SK-N-MC (cell line): ENCODE measurements at regions not wholly inside any gene's neighbourhood (a gene's known extent, or its start where the extent isn't known, plus 50 kb on each side); places are given as distances from the start of the nearest gene placed in this dataset.

Experiments used
- DNase-seq: peaks from one replicate; pipeline ENCODE4 v3.0.0-alpha.2; 2011; ENCODE audit warnings: low read depth, low spot score
- H3K27ac ChIP-seq: fragments of 200-600 bp; sonication (generic); 2 replicates; pipeline ENCODE4 v1.5.1; 2016; ENCODE audit warnings: mixed run types
- H3K36me3 ChIP-seq: fragments of 200-600 bp; sonication (generic); 2 replicates; pipeline ENCODE4 v1.6.1; 2017; ENCODE audit warnings: antibody characterized with exemption, low read length, mixed read lengths; ENCODE audit not compliant: insufficient read depth
- H3K4me3 ChIP-seq: fragments of 200-600 bp; sonication (generic); 2 replicates; pipeline ENCODE4 v1.5.1; 2016
- H3K9ac ChIP-seq: fragments of 200-600 bp; sonication (generic); 2 replicates; pipeline ENCODE4 v1.8.0; 2017; ENCODE audit warnings: mixed run types, mixed read lengths; ENCODE audit not compliant: insufficient read length
- H3K9me3 ChIP-seq: fragments of 200-600 bp; sonication (generic); 2 replicates; pipeline ENCODE4 v1.6.1; 2017; ENCODE audit warnings: low read depth, mild to moderate bottlenecking, antibody characterized with exemption, low read length, moderate library complexity, mixed read lengths
- EZH2 ChIP-seq: fragments of 200-600 bp; sonication (generic); IDR thresholded peaks from one replicate; pipeline ENCODE4 v1.6.1; 2017; ENCODE audit warnings: antibody characterized with exemption
- FOXP2 ChIP-seq: optimal IDR thresholded peaks from 2 replicates; pipeline ENCODE3; 2011; ENCODE audit warnings: mild to moderate bottlenecking, moderate library complexity; ENCODE audit not compliant: insufficient read depth; ENCODE audit errors: extremely low read length, control extremely low read depth
- POLR2AphosphoS5 ChIP-seq: IDR thresholded peaks from 2 replicates; pipeline ENCODE4 v1.6.1; 2012; ENCODE audit warnings: mild to moderate bottlenecking, low read depth, low read length, borderline replicate concordance

GRCh38 chr17:52532373-52532772 lies 373.9 kb upstream of the CA10 start:
- no peak overlapping the region for H3K9ac ChIP-seq
- no peak overlapping the region for H3K27ac ChIP-seq
- DNase-seq = no peak
- no peaks in the 10 kb centered on the region for H3K36me3 ChIP-seq
- H3K9me3 ChIP-seq = no peaks in the 10 kb centered on the region
- H3K4me3 ChIP-seq = no peak overlapping the region
- TF ChIP-seq FOXP2 = no peak
- no peak for TF ChIP-seq POLR2AphosphoS5
- no peak for TF ChIP-seq EZH2

DNA sequence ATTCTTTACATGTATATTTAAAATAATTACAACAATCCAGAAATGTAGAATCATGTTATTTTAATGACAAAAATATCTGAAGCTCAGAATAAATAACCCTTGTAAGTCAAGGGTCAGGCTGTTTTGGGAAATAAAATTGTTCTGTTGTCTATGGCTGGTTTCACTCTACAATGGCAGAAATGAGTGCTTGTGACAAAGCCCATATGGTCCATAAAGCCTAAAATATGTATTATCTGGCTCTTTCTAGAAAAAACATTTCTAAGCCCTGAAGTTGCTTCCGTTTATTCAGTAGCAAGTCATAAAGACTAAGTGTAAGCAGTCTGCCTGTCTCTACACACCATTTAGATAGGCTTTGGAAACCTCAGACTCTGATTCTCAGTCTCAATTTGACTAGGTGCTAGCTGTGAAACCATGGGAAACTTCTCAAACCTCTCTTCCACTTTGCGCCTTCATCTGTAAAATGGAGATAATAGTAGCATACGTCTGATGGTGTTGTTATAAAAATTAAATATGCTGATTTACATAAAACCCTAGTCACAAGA lies 365.7 kb upstream of the CA10 start:
- Histone ChIP-seq H3K9me3 (no peaks in the 10 kb centered on the region), H3K4me3 (no peak overlapping the region), H3K36me3 (no peaks in the 10 kb centered on the region), H3K27ac (no peak overlapping the region), H3K9ac (no peak overlapping the region)
- no peak for TF ChIP-seq FOXP2
- TF ChIP-seq EZH2 = no peak
- TF ChIP-seq POLR2AphosphoS5 = no peak
- no peak for DNase-seq

DNA sequence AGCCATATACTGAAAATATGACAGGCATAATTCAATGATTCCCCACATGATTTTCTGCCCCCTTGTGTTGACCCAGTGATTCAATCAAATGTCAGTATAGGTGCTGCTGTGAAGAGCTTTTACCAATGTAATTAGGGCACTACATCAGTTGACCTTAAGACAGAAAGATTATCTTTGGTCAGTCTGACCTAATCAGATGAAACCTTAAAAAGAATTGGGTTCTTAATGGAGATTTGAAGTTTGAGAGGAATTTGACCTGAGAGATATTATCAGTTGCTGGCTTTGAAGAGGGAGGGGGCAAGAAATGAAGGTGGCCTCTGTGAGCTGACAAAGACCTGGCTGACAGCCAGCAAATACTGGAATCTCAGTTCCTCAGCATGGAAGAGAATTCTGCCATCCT lies 358.7 kb upstream of the CA10 start:
- no peak overlapping the region for H3K9ac ChIP-seq
- no peaks in the 10 kb centered on the region for H3K9me3 ChIP-seq
- H3K36me3 ChIP-seq = no peaks in the 10 kb centered on the region
- DNase-seq = no peak
- TF ChIP-seq FOXP2 = no peak
- TF ChIP-seq POLR2AphosphoS5 = no peak
- TF ChIP-seq EZH2 = no peak
- no peak overlapping the region for H3K4me3 ChIP-seq
- no peak overlapping the region for H3K27ac ChIP-seq

DNA sequence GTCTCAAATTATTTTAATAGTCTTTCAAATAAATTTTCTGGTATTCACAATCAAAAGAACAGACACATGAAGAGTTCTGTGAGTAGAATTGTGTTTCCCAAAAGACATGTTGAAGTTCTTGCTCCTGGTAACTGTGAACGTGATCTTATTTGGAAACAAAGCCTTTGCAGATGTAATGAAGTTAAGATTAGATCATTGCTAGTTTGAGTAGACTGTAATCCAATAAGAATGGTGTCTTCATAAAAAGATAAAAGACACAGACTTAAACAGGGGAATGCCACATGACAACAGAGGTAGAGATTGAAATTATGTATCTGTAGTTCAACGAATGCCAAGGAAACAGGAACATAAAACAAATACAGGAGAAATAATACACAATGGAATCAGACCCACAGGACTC lies 357.4 kb upstream of the CA10 start:
- Histone ChIP-seq H3K9ac (no peak overlapping the region), H3K4me3 (no peak overlapping the region), H3K36me3 (no peaks in the 10 kb centered on the region), H3K27ac (no peak overlapping the region), H3K9me3 (no peaks in the 10 kb centered on the region)
- no peak for TF ChIP-seq EZH2
- TF ChIP-seq FOXP2 = no peak
- no peak for TF ChIP-seq POLR2AphosphoS5
- no peak for DNase-seq

DNA sequence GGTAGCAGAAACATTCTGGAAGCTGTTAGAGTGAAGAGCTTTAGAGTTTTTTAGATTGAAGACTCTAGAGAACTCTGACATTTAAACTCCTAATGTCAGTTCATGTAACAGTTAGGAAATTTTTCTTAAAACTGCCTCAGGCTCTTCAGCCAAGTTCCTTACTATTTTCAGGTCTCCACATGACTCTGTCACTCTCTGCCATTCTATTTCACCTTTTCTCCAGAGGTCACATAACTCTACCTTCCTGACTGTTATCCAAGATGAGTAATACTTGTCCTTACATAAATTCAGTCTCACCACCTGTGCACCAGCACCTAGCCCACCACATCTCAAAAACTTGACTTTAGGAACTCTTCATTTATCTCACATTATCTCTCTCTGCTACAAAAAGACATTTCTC lies 347.1 kb upstream of the CA10 start:
- H3K36me3 ChIP-seq = no peaks in the 10 kb centered on the region
- H3K9ac ChIP-seq = no peak overlapping the region
- no peak overlapping the region for H3K27ac ChIP-seq
- TF ChIP-seq FOXP2 (no peak), EZH2 (no peak), POLR2AphosphoS5 (no peak)
- no peak for DNase-seq
- H3K9me3 ChIP-seq = no peaks in the 10 kb centered on the region
- no peak overlapping the region for H3K4me3 ChIP-seq

DNA sequence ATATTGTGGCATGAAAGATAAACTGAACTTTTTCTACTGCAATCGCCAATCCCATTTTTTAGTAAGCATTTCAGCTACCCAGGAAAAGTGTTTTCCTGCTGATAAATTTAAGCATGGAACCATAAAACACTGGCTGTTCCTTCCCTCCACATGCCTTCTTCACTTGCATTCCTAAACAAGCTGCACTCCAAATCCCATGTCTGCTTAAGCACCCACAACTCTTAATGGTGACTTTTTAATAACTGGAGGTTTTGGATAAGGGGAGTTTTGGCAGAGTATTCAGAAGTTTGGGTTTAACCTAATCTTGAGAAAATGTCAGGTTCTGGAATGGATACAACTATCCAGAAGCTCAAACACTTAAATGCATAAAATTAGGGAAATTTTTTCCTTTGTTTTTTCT lies 345.6 kb upstream of the CA10 start:
- TF ChIP-seq FOXP2 = no peak
- Histone ChIP-seq H3K9me3 (no peaks in the 10 kb centered on the region), H3K9ac (no peak overlapping the region), H3K4me3 (no peak overlapping the region), H3K36me3 (no peaks in the 10 kb centered on the region), H3K27ac (no peak overlapping the region)
- no peak for DNase-seq

DNA sequence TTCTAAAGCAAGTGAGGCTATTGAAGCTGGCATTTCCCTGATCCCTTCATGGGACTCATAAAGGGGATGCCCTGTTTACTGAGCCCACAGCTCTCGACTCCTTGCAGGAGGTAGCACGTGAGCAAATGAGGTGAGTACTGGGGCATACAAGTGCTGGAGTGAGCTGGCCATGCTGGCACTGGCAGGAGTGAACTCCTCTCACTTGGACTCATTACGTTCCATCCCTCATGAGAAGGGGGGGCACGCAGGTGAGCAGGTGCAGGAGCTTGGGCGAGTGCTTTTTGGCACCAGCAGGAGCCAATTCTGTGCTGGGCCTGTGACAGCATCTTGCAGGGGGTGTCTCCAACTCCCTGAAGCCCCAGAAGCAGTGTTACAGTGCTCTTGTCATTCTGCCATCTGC lies 337.1 kb upstream of the CA10 start:
- H3K9me3 ChIP-seq = no peaks in the 10 kb centered on the region
- TF ChIP-seq POLR2AphosphoS5 = no peak
- no peak overlapping the region for H3K9ac ChIP-seq
- H3K4me3 ChIP-seq = no peak overlapping the region
- H3K36me3 ChIP-seq = no peaks in the 10 kb centered on the region
- H3K27ac ChIP-seq = no peak overlapping the region
- DNase-seq = no peak

DNA sequence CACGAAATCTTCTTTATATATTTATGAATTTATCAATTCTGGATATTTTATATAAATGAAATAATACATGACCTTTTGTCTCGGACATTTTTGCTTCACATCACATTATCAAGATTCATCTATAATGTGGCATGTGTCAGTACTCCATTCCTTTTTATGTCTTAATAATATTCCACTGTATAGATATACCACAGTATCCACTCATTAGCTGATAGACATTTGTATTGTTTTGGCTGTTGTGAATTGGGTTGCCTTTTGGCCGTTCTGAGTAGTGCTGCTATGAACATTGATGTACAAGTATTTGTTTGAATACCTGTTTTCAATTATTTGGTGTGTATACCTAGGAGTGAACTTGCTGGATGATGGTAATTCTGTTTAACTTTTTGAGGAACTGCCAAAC lies 323.8 kb upstream of the CA10 start:
- H3K36me3 ChIP-seq = no peaks in the 10 kb centered on the region
- no peak for DNase-seq
- H3K4me3 ChIP-seq = no peak overlapping the region
- H3K27ac ChIP-seq = no peak overlapping the region
- TF ChIP-seq EZH2 = no peak
- H3K9ac ChIP-seq = no peak overlapping the region
- H3K9me3 ChIP-seq = no peaks in the 10 kb centered on the region

DNA sequence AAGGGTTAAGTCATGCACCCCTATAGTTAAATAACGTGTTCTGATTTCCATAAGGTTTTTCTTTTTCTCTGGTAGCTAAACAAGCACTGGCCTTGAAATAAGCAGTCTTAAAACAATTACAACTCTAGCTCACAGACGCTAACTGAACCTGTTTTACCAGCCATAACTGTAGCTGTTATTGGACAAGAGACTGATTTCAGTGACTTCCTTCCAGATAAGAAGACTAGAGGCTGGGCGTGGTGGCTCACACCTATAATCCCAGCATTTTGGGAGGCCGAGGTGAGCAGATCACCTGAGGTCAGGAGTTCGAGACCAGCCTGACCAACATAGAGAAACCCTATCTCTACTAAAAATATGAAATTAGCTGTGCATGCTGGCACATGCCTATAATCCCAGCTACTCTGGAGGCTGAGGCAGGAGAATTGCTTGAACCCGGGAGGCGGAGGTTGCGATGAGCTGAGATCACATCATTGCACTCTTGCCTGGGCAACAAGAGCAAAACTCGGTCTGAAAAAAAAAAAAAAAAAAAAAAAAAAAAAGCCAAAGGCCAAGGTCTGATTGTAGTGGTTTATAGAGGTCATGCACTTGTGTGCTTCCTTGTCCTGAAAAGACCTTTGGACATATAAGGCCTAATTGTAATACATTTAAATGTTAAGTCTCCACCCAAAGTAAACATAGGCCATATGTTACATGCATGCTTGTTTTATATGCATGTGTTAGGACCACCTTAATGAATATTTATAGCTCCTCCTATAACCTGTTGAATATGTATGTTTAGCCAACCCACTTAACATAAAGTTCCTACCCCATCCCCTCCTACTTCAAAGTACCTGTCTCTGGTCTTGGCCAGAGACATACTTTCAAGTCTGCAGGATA lies 319.5 kb upstream of the CA10 start:
- no peak overlapping the region for H3K27ac ChIP-seq
- DNase-seq = no peak
- H3K9me3 ChIP-seq = no peaks in the 10 kb centered on the region
- no peak overlapping the region for H3K9ac ChIP-seq
- H3K36me3 ChIP-seq = no peaks in the 10 kb centered on the region
- TF ChIP-seq FOXP2 = no peak
- no peak for TF ChIP-seq EZH2
- no peak for TF ChIP-seq POLR2AphosphoS5
- H3K4me3 ChIP-seq = no peak overlapping the region
